C4-2B (cell line): ENCODE measurements at regions not wholly inside any gene's neighbourhood (a gene's known extent, or its start where the extent isn't known, plus 50 kb on each side); places are given as distances from the start of the nearest gene placed in this dataset.

Experiments
- H3K27ac ChIP-seq: fragments of 450-650 bp; 2 replicates; pipeline ENCODE4 v1.5.1; 2017
- CTCF ChIP-seq: fragments of 450-650 bp; conservative IDR thresholded peaks from 2 replicates; pipeline ENCODE4 v1.5.1; 2017; ENCODE audit warnings: mild to moderate bottlenecking
- ZFX ChIP-seq: fragments of 450-650 bp; IDR thresholded peaks from 2 replicates; pipeline ENCODE4 v1.6.1; 2017

- TF ChIP-seq CTCF (no peak), ZFX (no peak)
- no peak overlapping the region for H3K27ac ChIP-seq
Measured at GRCh38 chr13:34420702-34421346, 521.2 kb upstream of the NBEA start.

GRCh38 chr13:34421347-34421719 lies 520.7 kb upstream of the NBEA start:
- H3K27ac ChIP-seq: no peak overlapping the region
- TF ChIP-seq CTCF (peak; percentile 47), ZFX (no peak)

- no peak overlapping the region for H3K27ac ChIP-seq
Measured at GRCh38 chr13:34421858-34422475, 520.1 kb upstream of the NBEA start.

GRCh38 chr13:34422956-34423355 lies 519.1 kb upstream of the NBEA start:
- no peak overlapping the region for H3K27ac ChIP-seq
- TF ChIP-seq CTCF (no peak), ZFX (no peak)

More at GRCh38 chr13:34421858-34422475, 520.1 kb upstream of the NBEA start:
- TF ChIP-seq ZFX (no peak), CTCF (no peak)

- H3K27ac ChIP-seq: no peak overlapping the region
- TF ChIP-seq ZFX (no peak), CTCF (no peak)
Measured at GRCh38 chr13:34425327-34425949, 516.6 kb upstream of the NBEA start.

GRCh38 chr13:34428911-34429310 lies 513.2 kb upstream of the NBEA start:
- no peak overlapping the region for H3K27ac ChIP-seq
- TF ChIP-seq CTCF (no peak), ZFX (no peak)

- H3K27ac ChIP-seq: no peak overlapping the region
- TF ChIP-seq ZFX (no peak), CTCF (no peak)
Measured at GRCh38 chr13:34430294-34430693, 511.8 kb upstream of the NBEA start.
